22Rv1 (cell line): ENCODE measurements at regions not wholly inside any gene's neighbourhood (a gene's known extent, or its start where the extent isn't known, plus 50 kb on each side); places are given as distances from the start of the nearest gene placed in this dataset.

Source experiments
- CTCF ChIP-seq: fragments of 450-650 bp; IDR thresholded peaks from 2 replicates; pipeline ENCODE4 v1.5.1; 2017; ENCODE audit warnings: mild to moderate bottlenecking
- ZFX ChIP-seq: fragments of 450-650 bp; IDR thresholded peaks from 2 replicates; pipeline ENCODE4 v1.6.1; 2017; ENCODE audit warnings: antibody characterized with exemption, borderline replicate concordance

- no peak for TF ChIP-seq CTCF
- TF ChIP-seq ZFX: no peak
Measured at GRCh38 chr5:158124606-158125316, 265.8 kb upstream of the CLINT1 start.
